Neutrophil (primary cell): ENCODE measurements at regions not wholly inside any gene's neighbourhood (a gene's known extent, or its start where the extent isn't known, plus 50 kb on each side); places are given as distances from the start of the nearest gene placed in this dataset.

Experiments
- H3K27ac ChIP-seq: fragments of 200-600 bp; sonication (generic); 2 replicates; pipeline ENCODE4 v1.5.1; 2016; ENCODE audit warnings: mild to moderate bottlenecking, moderate library complexity
- H3K27me3 ChIP-seq: fragments of 200-600 bp; sonication (generic); 2 replicates; pipeline ENCODE4 v1.6.0; 2016; ENCODE audit warnings: mild to moderate bottlenecking
- H3K36me3 ChIP-seq: fragments of 200-600 bp; sonication (generic); 2 replicates; pipeline ENCODE4 v1.5.1; 2017
- H3K4me1 ChIP-seq, 2 experiments: fragments of 200-600 bp in 1 of 2; sonication (generic) in 1 of 2; 1 replicate in 1 of 2; 2 replicates in 1 of 2; pipeline versions ENCODE4 v1.5.1 to v1.6.1; 2013 to 2016; ENCODE audit warnings: low read depth in 1 of 2, low read length in 1 of 2, mild to moderate bottlenecking in 1 of 2, moderate library complexity in 1 of 2; ENCODE audit not compliant: control insufficient read depth in 1 of 2, insufficient read depth in 1 of 2
- H3K4me3 ChIP-seq, 2 experiments: fragments of 200-600 bp in 1 of 2; sonication (generic) in 1 of 2; 1 replicate in 1 of 2; 2 replicates in 1 of 2; pipeline ENCODE4 v1.5.1; 2013 to 2016; ENCODE audit warnings: low read depth in 1 of 2, low read length in 1 of 2, mild to moderate bottlenecking in 1 of 2, moderate library complexity in 1 of 2
- H3K9me3 ChIP-seq: fragments of 200-600 bp; sonication (generic); 2 replicates; pipeline ENCODE4 v1.5.1; 2016
- CTCF ChIP-seq: fragments of 200-600 bp; sonication (generic); IDR thresholded peaks from 2 replicates; pipeline ENCODE4 v1.5.1; 2016; ENCODE audit warnings: antibody characterized with exemption

- no peak for TF ChIP-seq CTCF
- Histone ChIP-seq H3K27ac (no peak overlapping the region), H3K4me1 (no peaks in the 10 kb centered on the region), H3K36me3 (no peaks in the 10 kb centered on the region), H3K9me3 (no peaks in the 10 kb centered on the region), H3K27me3 (no peaks in the 10 kb centered on the region), H3K4me3 (no peak overlapping the region)
Observed at GRCh38 chr5:34547300-34548085, 108.6 kb upstream of the RAI14 start.

- H3K36me3 ChIP-seq, result no peaks in the 10 kb centered on the region
- no peaks in the 10 kb centered on the region for H3K9me3 ChIP-seq
- H3K27ac ChIP-seq, result no peak overlapping the region
- TF ChIP-seq CTCF, result no peak
- no peaks in the 10 kb centered on the region for H3K27me3 ChIP-seq
- no peak overlapping the region for H3K4me3 ChIP-seq
- H3K4me1 ChIP-seq, result no peaks in the 10 kb centered on the region
Observed at GRCh38 chr5:34548086-34548403, 108.1 kb upstream of the RAI14 start.

- H3K9me3 ChIP-seq, result no peaks in the 10 kb centered on the region
- H3K27ac ChIP-seq, result no peak overlapping the region
- H3K36me3 ChIP-seq, result no peaks in the 10 kb centered on the region
- H3K4me1 ChIP-seq, result no peaks in the 10 kb centered on the region
- no peak for TF ChIP-seq CTCF
- no peaks in the 10 kb centered on the region for H3K27me3 ChIP-seq
- no peak overlapping the region for H3K4me3 ChIP-seq
Observed at GRCh38 chr5:34550247-34550646, 105.9 kb upstream of the RAI14 start.

- no peaks in the 10 kb centered on the region for H3K27me3 ChIP-seq
- H3K4me3 ChIP-seq, result no peak overlapping the region
- no peaks in the 10 kb centered on the region for H3K9me3 ChIP-seq
- H3K27ac ChIP-seq, result no peak overlapping the region
- H3K36me3 ChIP-seq, result no peaks in the 10 kb centered on the region
- TF ChIP-seq CTCF, result no peak
- H3K4me1 ChIP-seq, result no peaks in the 10 kb centered on the region
Observed at GRCh38 chr5:34550964-34551363, 105.2 kb upstream of the RAI14 start.

GRCh38 chr5:34551911-34552433, 104.2 kb upstream of the RAI14 start:
- TF ChIP-seq CTCF, result no peak
- H3K9me3 ChIP-seq, result no peaks in the 10 kb centered on the region
- H3K4me3 ChIP-seq, result no peak overlapping the region
- no peaks in the 10 kb centered on the region for H3K36me3 ChIP-seq
- H3K27me3 ChIP-seq, result no peaks in the 10 kb centered on the region
- no peaks in the 10 kb centered on the region for H3K4me1 ChIP-seq
- H3K27ac ChIP-seq, result no peak overlapping the region
